Fibroblast of lung (primary cell): ENCODE measurements at regions not wholly inside any gene's neighbourhood (a gene's known extent, or its start where the extent isn't known, plus 50 kb on each side); places are given as distances from the start of the nearest gene placed in this dataset.
A peak's percentile ranks its signal among the peaks of the same experiment; 100 is the strongest.

Source experiments
- DNase-seq, 2 donors: peaks; one replicate each; pipeline versions ENCODE4 v3.0.0 to v3.0.0-alpha.2; 2010; ENCODE audit warnings: low read depth in 2 of 2
- H2AFZ ChIP-seq: 2 replicates; pipeline ENCODE4 v1.5.1; 2012; ENCODE audit warnings: low read length, control low read depth, inconsistent platforms
- H3K27ac ChIP-seq: 2 replicates; pipeline ENCODE4 v1.5.1; 2011; ENCODE audit warnings: low read length, control low read depth; ENCODE audit not compliant: insufficient read depth
- H3K27me3 ChIP-seq: 2 replicates; pipeline ENCODE4 v1.5.1; 2011; ENCODE audit warnings: mild to moderate bottlenecking, low read length; ENCODE audit not compliant: control insufficient read depth, insufficient read depth
- H3K36me3 ChIP-seq: 2 replicates; pipeline ENCODE4 v1.5.1; 2011; ENCODE audit warnings: low read length; ENCODE audit not compliant: control insufficient read depth, insufficient read depth
- H3K4me1 ChIP-seq: 2 replicates; pipeline ENCODE4 v1.5.1; 2011; ENCODE audit warnings: low read length; ENCODE audit not compliant: control insufficient read depth, insufficient read depth; ENCODE audit errors: extremely low read depth
- H3K4me2 ChIP-seq: 2 replicates; pipeline ENCODE4 v1.5.1; 2011; ENCODE audit warnings: low read length, control low read depth; ENCODE audit not compliant: insufficient read depth; ENCODE audit errors: extremely low read depth
- H3K4me3 ChIP-seq, 4 experiments: fragments of 200-600 bp in 1 of 4; sonication (generic) in 1 of 4; replicated peaks in 1 of 4; 2 replicates each; pipeline ENCODE4 v1.5.1; 2011 to 2016; ENCODE audit warnings: low read length in 4 of 4, low read depth in 3 of 4, mild to moderate bottlenecking in 3 of 4, control low read depth in 2 of 4, inconsistent platforms in 1 of 4, mixed read lengths in 1 of 4; ENCODE audit not compliant: insufficient read depth in 1 of 4; ENCODE audit errors: control extremely low read depth in 1 of 4
- H3K79me2 ChIP-seq: 2 replicates; pipeline ENCODE4 v1.5.1; 2012; ENCODE audit warnings: mild to moderate bottlenecking, low read length, inconsistent platforms; ENCODE audit not compliant: control insufficient read depth, insufficient read depth
- H3K9ac ChIP-seq: 2 replicates; pipeline ENCODE4 v1.5.1; 2011; ENCODE audit warnings: mild to moderate bottlenecking, low read length, control low read depth; ENCODE audit not compliant: insufficient read depth
- H3K9me3 ChIP-seq: 2 replicates; pipeline ENCODE4 v1.5.1; 2012; ENCODE audit warnings: low read depth, low read length; ENCODE audit not compliant: control insufficient read depth, insufficient read depth
- H4K20me1 ChIP-seq: 2 replicates; pipeline ENCODE4 v1.5.1; 2011; ENCODE audit warnings: low read length; ENCODE audit not compliant: control insufficient read depth, insufficient read depth; ENCODE audit errors: extremely low read depth
- CTCF ChIP-seq, 2 donors: IDR thresholded peaks in 1 of 2; conservative IDR thresholded peaks in 1 of 2; 1 replicate in 1 of 2; 2 replicates in 1 of 2; pipeline ENCODE4 v1.5.1; 2011 to 2012; ENCODE audit warnings: low read length in 2 of 2, control low read depth in 1 of 2, inconsistent platforms in 1 of 2, low read depth in 1 of 2, mild to moderate bottlenecking in 1 of 2
- EZH2 ChIP-seq: IDR thresholded peaks from 2 replicates; pipeline ENCODE4 v1.5.1; 2012; ENCODE audit warnings: low read length, control low read depth, mild to moderate bottlenecking; ENCODE audit errors: missing control alignments

DNA sequence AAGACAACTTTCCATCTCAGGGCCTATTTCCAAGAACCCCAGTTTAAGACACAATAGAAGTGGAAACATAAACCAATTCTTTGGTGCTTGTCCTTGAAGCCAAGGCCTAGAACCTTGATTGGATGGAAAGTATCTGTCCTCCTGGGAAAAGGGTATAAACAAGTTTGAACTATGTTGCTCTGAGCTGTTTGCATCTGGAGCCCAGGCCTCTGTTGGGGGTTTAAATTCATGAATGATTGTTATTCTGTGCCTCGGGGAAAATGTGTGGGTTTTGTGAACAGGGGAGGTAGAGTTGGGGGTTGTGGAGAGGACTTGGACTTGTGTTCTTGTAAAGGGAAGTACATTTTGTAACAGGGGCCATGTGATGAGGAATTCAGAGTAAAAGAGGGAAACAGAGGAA is 406.1 kb downstream of the SLC4A3 start:
- Histone ChIP-seq H3K9me3 (no peaks in the 10 kb centered on the region), H3K9ac (no peak overlapping the region), H3K27ac (no peak overlapping the region), H3K27me3 (no peaks in the 10 kb centered on the region), H4K20me1 (no peaks in the 10 kb centered on the region), H3K4me3 (no peak overlapping the region), H3K79me2 (no peaks in the 10 kb centered on the region), H3K4me1 (peaks cover 7% of the 10 kb centered on the region), H2AFZ (no peak overlapping the region), H3K36me3 (no peaks in the 10 kb centered on the region), H3K4me2 (no peak overlapping the region)
- no peak for TF ChIP-seq EZH2
- TF ChIP-seq CTCF (conservative IDR thresholded peaks at IDR 0.05 in 1 of 2, IDR thresholded peaks at IDR 0.05 in 1 of 2; ENCODE audit: low read depth in 1 of 2, low read length in 2 of 2): no peak
- no peak for DNase-seq

- DNase-seq: peak; percentile 32 to 82
- Histone ChIP-seq H3K27ac (peak overlapping the region; percentile 24), H3K4me2 (peak overlapping the region; percentile 63), H3K9ac (no peak overlapping the region), H3K9me3 (no peaks in the 10 kb centered on the region), H3K4me1 (peaks cover 7% of the 10 kb centered on the region), H3K4me3 (no peak overlapping the region), H4K20me1 (no peaks in the 10 kb centered on the region), H3K27me3 (no peaks in the 10 kb centered on the region), H3K36me3 (no peaks in the 10 kb centered on the region), H2AFZ (peak overlapping the region; percentile 26), H3K79me2 (no peaks in the 10 kb centered on the region)
- no peak for TF ChIP-seq EZH2
- TF ChIP-seq CTCF (conservative IDR thresholded peaks at IDR 0.05 in 1 of 2, IDR thresholded peaks at IDR 0.05 in 1 of 2; ENCODE audit: low read depth in 1 of 2, low read length in 2 of 2): no peak
Observed at GRCh38 chr2:220034426-220035130, 407.1 kb downstream of the SLC4A3 start.

GRCh38 chr2:220036431-220036830 is 409.0 kb downstream of the SLC4A3 start:
- Histone ChIP-seq H4K20me1 (no peaks in the 10 kb centered on the region), H3K9ac (no peak overlapping the region), H2AFZ (no peak overlapping the region), H3K36me3 (no peaks in the 10 kb centered on the region), H3K4me3 (no peak overlapping the region), H3K27me3 (no peaks in the 10 kb centered on the region), H3K9me3 (no peaks in the 10 kb centered on the region), H3K27ac (no peak overlapping the region), H3K4me1 (peaks cover 7% of the 10 kb centered on the region), H3K4me2 (no peak overlapping the region), H3K79me2 (no peaks in the 10 kb centered on the region)
- TF ChIP-seq CTCF (conservative IDR thresholded peaks at IDR 0.05 in 1 of 2, IDR thresholded peaks at IDR 0.05 in 1 of 2; ENCODE audit: low read depth in 1 of 2, low read length in 2 of 2): no peak
- TF ChIP-seq EZH2: no peak
- no peak for DNase-seq
